ENCODE measurements at regions not wholly inside any gene's neighbourhood (a gene's known extent, or its start where the extent isn't known, plus 50 kb on each side); places are given as distances from the start of the nearest gene placed in this dataset.

DNA sequence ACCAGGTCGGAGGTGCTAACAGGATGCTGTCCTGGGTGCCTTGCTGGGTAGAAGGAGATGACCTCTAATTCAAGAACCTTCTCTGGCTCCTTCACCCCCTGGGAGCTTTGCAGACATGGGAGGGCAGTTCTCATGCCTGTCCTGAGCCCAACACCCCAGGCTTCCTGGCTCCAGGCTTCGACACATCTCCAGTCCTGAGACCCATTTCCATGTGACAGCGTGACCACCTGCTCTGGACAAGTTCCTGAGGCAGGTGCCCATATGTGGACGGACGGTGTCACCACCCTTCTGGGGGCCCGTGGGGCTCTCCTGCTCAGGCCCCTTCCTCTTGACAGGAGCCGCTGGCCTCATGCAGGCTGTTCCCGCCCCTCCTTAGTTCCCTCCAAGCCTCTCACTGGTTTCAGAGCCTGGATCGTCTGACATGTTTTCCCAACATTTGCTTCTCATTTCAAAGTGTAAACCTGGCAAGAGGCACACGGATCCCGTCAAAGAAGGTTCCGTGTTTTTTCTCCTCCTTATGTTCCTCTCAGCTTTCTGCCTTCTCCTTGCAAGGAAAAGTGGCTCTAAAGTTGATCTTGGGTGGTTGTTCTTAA is 291.9 kb upstream of the RTL1 start:
- Histone ChIP-seq H3K9me3 (ENCODE audit: low read length) (no peaks in the 10 kb centered on the region), H3K79me2 (replicated peaks; ENCODE audit: insufficient read depth, low read length) (no peaks in the 10 kb centered on the region), H4K20me1 (ENCODE audit: insufficient read depth) (no peaks in the 10 kb centered on the region), H3K9ac (ENCODE audit: low read length) (no peak overlapping the region), H2AFZ (ENCODE audit: low read depth, low read length) (no peak overlapping the region), H3K27me3 (ENCODE audit: insufficient read depth, low read depth, low read length) (no peaks in the 10 kb centered on the region), H3F3A (ENCODE audit: insufficient read depth, low read length, poor library complexity, severe bottlenecking) (no peaks in the 10 kb centered on the region), H3K4me3 (ENCODE audit: low read length) (no peak overlapping the region), H3K9me2 (ENCODE audit: insufficient read depth, low read length) (no peaks in the 10 kb centered on the region), H3K27ac (ENCODE audit: low read length) (no peak overlapping the region), H3K36me3 (ENCODE audit: insufficient read depth, low read length) (no peaks in the 10 kb centered on the region), H3K4me2 (ENCODE audit: low read length) (no peak overlapping the region)
- no peak for TF ChIP-seq MXI1 (conservative IDR thresholded peaks at IDR 0.05; ENCODE audit: poor library complexity, severe bottlenecking)
- no peak for TF ChIP-seq REST (IDR thresholded peaks at IDR 0.05; ENCODE audit: borderline replicate concordance)
- TF ChIP-seq POLR2AphosphoS5 (IDR thresholded peaks at IDR 0.05) = no peak
- no peak for TF ChIP-seq RAD21 (conservative IDR thresholded peaks at IDR 0.05)
- TF ChIP-seq EP300 (conservative IDR thresholded peaks at IDR 0.05; ENCODE audit: poor library complexity, severe bottlenecking) = no peak
- no peak for TF ChIP-seq CTCF (IDR thresholded peaks at IDR 0.05; ENCODE audit: poor library complexity, severe bottlenecking)
- no peak for TF ChIP-seq EZH2 (IDR thresholded peaks at IDR 0.05; ENCODE audit: borderline replicate concordance, insufficient read depth, low read length, poor library complexity, severe bottlenecking)
- TF ChIP-seq SMC3 (conservative IDR thresholded peaks at IDR 0.05; ENCODE audit: poor library complexity) = no peak
- no peak for TF ChIP-seq TAF1 (IDR thresholded peaks at IDR 0.05; ENCODE audit: low read depth)

DNA sequence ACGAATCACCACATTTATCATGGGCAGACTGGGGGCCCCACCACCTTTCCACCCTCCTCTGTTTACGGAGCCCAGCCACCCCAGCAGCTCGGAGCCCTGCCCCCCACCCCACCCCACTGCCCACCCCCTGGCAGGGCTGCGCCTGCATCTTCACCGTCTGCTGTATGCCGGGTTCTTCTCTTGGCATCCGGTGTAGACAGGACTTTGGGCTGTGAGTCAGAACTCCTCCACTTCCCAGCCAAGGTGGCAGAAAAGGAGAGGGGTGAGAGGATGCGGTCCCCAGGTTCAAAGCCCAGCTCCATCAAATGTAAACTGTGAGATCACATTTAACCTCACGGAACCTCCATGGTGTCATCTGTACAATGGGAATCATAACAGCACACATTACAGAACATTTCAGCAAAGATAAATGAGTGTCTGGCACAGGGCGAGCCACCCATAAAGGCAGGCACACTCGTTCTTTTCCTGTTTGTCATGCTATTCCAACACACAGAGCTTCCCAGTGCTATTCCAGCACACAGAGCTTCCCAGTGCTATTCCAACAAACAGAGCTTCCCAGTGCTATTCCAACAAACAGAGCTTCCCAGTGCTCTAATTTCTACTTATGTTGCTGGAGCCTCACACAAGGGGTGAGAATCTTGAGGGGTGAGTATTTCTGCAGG is 292.7 kb upstream of the RTL1 start:
- Histone ChIP-seq H3K79me2 (replicated peaks; ENCODE audit: insufficient read depth, low read length) (no peaks in the 10 kb centered on the region), H3K9ac (ENCODE audit: low read length) (no peak overlapping the region), H3K9me3 (ENCODE audit: low read length) (no peaks in the 10 kb centered on the region), H4K20me1 (ENCODE audit: insufficient read depth) (no peaks in the 10 kb centered on the region), H3K36me3 (ENCODE audit: insufficient read depth, low read length) (no peaks in the 10 kb centered on the region), H3K27ac (ENCODE audit: low read length) (no peak overlapping the region), H3K27me3 (ENCODE audit: insufficient read depth, low read depth, low read length) (no peaks in the 10 kb centered on the region), H3K4me2 (ENCODE audit: low read length) (no peak overlapping the region), H3K9me2 (ENCODE audit: insufficient read depth, low read length) (no peaks in the 10 kb centered on the region), H2AFZ (ENCODE audit: low read depth, low read length) (no peak overlapping the region), H3F3A (ENCODE audit: insufficient read depth, low read length, poor library complexity, severe bottlenecking) (no peaks in the 10 kb centered on the region), H3K4me3 (ENCODE audit: low read length) (no peak overlapping the region)
- no peak for TF ChIP-seq EP300 (conservative IDR thresholded peaks at IDR 0.05; ENCODE audit: poor library complexity, severe bottlenecking)
- no peak for TF ChIP-seq REST (IDR thresholded peaks at IDR 0.05; ENCODE audit: borderline replicate concordance)
- TF ChIP-seq EZH2 (IDR thresholded peaks at IDR 0.05; ENCODE audit: borderline replicate concordance, insufficient read depth, low read length, poor library complexity, severe bottlenecking) = no peak
- TF ChIP-seq SMC3 (conservative IDR thresholded peaks at IDR 0.05; ENCODE audit: poor library complexity) = no peak
- TF ChIP-seq POLR2AphosphoS5 (IDR thresholded peaks at IDR 0.05) = no peak
- TF ChIP-seq MXI1 (conservative IDR thresholded peaks at IDR 0.05; ENCODE audit: poor library complexity, severe bottlenecking) = no peak
- TF ChIP-seq CTCF (IDR thresholded peaks at IDR 0.05; ENCODE audit: poor library complexity, severe bottlenecking) = no peak
- no peak for TF ChIP-seq RAD21 (conservative IDR thresholded peaks at IDR 0.05)
- TF ChIP-seq TAF1 (IDR thresholded peaks at IDR 0.05; ENCODE audit: low read depth) = no peak

All from neural cell (in vitro differentiated cells).